Nucleus accumbens (tissue), 56 donors: ENCODE measurements at regions not wholly inside any gene's neighbourhood (a gene's known extent, or its start where the extent isn't known, plus 50 kb on each side); places are given as distances from the start of the nearest gene placed in this dataset.
A peak's percentile ranks its signal among the peaks of the same experiment; 100 is the strongest.
"Not testable (repeated sequence)": the region's sequence is repeated elsewhere in the genome, so short reads cannot be mapped to it uniquely, and the experiment has no call there.

Experiments
- DNase-seq, 56 donors: peaks; one replicate each; lab custom pipeline; 2025; lab: John Stamatoyannopoulos, UW

DNA sequence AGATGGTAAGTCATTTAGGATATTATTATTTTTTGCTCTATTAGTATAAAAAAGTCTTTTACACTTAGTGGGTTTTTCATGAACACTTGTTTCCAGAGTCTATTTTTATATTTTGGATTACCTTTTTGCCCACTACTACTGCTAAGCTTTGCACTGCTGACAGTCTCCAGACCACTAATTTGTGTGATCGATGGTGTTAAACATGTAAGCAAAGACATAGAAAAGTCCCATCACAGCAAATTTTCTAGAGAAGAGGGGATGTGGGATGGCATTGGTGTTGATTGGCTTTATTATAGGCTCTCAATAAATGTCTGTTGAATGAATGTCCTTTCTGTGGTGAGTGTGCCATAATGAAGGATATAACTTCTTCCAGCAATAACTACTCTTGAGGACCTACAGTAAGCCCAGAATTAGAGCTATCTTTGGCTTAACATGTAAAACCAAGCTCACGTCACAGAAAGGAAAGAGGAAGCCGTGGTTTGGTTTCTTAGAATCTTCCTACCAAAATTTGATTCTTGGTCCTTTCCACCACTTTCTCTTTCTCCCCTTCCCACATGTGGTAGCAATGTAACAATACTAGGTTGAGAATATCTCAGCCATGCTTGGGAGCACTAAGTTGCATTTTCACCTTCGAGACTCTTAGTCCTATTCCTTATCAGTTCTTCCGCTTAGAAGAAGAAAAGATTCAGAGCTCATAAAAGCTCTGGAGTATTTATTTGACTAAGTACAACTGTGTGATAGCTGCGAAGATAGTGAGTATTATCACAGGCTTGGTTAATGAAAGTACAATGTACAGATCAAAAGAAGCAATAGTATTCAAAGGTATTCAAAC lies 90.6 kb upstream of the UMPS start:
- no peak for DNase-seq

DNA sequence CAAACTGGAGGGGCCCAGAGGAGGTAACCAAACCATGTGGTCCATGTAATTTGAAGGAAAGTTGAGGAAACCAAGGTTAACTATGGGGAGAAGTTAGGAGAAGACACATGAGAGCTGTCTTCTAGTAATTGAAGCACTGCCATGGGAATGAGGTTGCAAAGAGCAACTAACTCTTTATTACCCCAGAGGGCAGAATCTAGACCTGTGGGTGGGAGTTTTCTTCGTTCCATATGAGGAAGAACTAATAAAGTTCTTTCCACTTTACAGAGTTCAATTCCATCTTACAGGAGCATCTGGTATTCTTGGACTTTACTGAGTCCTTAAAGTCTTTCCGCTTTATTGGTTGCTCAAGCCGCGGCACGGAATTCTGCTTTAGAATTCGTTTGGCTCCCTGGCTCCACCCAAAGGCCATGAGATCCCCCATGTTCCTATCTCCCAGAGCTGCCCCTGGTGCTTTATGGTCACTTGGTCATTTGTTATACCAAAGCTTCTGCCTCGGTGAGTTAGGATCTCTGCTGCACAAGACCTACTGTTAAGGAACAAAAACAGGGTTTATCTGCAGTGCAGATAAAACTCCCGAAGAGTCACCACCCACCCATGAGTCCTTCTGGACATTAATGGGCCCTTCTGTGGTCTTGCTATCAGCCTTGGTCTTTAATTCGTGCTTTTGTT lies 89.5 kb upstream of the UMPS start:
- no peak for DNase-seq

DNA sequence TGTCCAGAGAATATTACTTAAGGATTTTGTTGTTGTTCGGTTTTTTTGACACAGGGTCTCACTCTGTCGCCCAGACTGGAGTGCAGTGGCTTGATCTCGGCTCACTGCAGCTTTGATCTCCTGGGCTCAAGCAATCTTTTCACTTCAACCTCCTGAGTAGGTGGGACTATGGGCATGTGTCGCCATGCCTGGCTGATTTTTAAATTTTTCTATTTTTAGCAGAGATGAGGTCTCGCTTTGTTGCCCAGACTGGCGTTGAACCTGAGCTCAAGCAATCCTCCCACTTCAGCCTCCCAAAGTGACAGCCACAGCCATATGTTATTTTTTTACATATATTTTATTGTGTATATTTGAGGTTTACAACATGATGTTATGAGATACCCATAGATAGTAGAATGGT lies 86.8 kb upstream of the UMPS start:
- no peak for DNase-seq

DNA sequence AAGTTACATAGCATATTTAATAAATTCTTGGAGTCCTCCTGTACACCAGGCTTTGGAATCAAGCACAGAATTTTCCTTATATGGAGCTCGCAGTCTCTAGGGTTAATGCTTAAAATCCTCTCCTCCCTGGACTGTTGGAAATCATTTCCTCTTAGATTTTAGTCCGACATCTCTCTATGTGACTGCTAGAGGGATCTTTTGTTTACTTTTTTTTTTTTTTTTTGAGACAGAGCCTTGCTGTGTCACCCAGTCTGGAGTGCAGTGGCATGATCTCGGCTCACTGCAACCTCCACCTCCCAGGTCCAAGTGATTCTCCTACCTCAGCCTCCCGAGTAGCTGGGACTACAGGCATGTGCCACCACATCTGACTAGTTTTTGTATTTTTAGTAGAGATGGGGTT lies 84.1 kb upstream of the UMPS start:
- not testable (repeated sequence) for DNase-seq

DNA sequence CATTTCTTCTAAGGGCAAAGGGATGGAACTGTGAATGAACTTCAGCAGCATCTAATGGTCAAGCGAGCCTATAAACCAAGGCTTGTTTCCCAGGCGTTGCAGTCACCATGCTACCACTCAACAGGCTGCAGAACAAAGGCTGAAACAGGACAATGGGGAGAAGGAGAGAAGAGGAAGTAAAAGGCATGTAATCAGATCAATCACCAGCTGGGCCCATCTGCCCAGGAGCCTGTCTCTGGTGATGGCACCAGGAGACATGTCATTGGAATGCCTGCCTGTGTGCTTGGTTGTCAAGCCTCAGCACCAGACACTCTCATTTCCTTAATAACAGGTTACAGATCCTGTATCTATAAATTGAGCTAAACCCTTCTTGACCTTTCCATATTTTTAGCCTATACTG lies 81.7 kb upstream of the UMPS start:
- DNase-seq = no peak

DNA sequence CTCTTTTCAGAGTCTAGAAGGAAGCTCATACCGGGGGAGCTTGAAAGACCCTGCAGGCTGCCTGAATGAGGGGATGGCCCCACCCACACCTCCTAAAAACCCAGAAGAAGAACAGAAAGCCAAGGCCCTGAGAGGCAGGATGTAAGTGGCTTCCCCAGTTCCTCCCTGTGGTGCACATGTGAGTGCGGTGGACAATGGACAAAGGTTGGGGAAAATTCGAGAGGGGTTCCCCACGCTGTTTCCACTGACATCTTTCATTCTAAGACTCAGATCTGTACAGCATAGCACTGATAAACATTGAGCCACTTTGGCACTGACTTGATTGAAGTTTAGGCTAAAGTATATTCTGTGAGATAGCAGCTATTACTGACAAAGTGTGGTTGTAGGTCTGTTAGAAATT lies 79.5 kb upstream of the UMPS start:
- DNase-seq = no peak

DNA sequence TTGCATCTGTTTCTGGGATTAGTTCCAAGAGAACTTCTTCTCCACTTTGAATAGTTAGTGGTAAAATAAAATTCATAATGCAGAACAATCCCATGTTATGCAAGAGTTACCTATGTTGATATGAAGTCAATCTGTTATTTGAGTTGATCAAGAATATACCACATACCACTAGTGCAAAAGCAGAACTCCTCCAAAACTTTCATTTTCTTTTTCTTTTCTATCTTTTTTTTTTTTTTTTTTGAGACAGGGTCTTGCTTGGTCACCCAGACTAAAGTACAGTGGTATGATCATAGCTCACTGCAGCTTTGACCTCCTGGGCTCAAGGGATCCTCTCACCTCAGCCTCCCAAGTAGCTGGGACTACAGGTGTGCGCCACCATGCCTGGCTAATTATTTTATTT lies 78.8 kb upstream of the UMPS start:
- not testable (repeated sequence) for DNase-seq

DNA sequence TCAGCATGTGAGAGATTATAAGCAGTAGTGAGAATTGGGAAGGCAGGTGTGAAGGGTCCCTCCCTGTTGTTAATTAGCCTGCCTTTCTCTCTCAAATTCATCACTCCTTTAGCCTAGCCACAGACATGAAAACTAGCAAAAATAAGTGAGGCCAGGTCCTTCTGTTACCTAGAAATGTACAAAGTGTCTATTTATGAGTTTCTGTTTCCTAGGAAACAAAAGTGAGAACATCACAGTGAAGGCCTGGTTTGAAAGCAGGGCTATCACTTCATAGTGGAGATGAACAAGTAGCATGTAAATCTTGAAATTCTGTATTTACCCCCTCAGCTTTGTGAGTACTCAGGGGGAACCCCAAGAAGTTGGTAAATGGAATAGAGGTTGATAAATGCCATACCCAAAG lies 78.2 kb upstream of the UMPS start:
- DNase-seq = no peak

DNA sequence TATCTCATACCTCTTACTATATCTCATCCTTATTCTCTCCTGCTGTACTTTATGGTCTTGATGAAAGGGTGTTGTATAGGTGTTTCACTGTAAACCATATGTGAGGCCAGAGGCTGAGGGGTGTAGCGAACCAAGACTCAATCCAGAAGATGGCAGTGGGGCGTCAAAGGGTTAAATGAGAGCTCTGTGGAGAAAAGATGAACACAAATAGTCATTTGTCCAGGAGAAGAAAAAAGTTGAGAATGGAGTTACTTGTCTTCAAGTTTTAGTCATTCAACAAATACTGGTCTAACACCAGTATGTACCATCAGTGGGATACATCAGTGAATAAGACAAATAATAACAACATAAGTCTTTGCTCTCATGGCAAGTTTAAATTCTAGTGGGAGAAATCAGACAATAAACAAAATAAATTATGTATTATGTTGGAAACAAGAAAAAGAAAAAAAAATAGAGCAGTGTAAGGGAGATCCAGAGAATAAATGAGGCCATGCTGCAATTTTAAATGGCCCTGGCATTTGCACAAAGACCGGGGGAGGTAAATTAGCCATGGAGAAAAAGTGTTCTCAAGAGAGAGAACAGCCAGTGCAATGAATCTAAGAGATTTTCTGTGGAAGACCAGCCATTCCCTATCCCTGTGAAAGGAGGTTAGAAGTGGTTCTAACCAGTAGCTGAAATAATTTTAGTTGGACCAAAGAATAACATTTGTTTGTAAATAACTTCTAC lies 77.0 kb upstream of the UMPS start:
- peak in 3 of 56 donors; percentile 7 to 19 (median 10) for DNase-seq

DNA sequence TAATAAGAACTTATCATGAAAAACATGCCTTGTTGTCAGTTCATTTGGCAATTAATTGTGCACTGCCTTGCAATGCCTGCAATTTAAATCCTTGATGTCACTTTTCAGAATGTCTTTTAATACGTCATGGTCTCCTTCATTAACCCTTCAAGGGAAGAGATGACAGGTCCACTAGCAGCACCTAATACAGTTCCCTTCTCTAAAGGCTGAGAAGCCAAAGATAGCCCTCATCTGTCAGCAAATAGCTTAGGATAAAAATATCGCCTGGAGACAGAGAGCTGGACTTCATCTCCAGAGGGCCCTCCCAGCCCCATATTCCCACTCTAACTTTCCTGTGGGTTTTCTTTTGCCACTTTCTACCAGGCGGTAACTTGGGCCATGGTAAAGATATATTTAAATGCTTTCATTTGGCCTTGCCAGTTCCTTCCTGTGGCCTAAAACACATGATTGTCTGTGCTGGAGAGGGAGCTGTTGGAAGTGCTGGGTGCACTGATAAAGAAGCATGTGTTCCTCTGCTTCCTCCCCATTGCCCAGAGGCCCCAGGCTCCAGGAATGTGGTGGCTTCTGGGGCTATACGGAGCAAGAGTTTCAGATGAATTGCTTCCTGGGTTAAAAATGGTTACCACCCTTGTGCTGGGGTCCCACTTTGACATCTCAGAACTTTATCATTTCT lies 76.3 kb upstream of the UMPS start:
- DNase-seq = no peak

DNA sequence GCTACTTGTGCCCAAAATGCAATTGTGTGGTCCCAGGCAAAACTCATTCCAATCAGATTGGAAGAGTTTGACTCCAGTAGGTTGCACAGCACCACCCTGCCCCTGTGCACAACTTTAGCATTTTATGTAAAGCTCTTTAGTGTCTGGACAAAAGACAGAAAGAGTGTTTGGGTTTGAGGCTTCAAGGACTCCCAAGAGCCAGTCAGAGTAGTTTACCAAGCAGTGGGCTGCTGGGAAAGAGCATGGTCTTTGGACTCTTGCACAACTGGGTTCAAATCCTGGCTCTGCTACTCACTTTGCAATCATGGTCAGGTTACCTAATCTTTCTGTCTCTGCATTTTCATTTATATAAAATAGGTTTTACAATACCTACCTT lies 75.8 kb upstream of the UMPS start:
- DNase-seq = no peak

DNA sequence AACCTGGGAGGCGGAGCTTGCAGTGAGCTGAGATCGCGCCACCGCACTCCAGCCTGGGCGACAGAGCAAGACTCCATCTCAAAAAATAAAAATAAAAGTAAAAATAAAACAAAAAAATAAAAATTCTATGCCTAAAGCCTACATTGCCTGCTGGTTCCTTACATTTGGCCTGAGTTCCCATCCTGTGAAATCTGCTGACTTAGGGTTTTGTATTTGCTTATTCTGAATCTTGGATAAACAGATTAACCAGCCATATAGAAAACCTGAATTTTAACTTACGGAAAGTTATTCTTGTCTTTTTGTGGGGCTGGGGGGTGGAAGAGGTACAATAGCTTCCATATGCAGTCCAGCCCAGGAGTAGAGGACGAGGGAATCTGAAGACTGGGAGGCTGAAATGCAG lies 73.7 kb upstream of the UMPS start:
- no peak for DNase-seq

DNA sequence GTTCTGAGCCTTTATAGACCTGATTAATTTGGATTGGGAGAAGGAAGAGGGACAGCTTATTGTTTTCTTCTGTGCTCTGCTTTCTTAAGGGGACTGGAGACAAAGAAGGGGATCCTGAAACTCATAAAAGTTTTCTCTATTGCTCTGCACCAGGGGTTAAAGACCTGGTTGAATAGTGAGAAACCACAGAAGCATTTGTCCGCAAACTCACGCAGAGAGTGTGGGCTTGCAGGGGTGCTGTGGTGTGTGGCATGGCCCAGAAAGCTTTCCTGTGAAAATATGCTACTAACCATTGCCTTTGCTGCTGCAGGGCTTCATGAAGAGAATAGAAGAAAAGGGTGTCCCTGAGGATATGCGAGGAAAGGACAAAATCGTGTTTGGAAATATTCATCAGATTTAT lies 73.1 kb upstream of the UMPS start:
- no peak for DNase-seq

DNA sequence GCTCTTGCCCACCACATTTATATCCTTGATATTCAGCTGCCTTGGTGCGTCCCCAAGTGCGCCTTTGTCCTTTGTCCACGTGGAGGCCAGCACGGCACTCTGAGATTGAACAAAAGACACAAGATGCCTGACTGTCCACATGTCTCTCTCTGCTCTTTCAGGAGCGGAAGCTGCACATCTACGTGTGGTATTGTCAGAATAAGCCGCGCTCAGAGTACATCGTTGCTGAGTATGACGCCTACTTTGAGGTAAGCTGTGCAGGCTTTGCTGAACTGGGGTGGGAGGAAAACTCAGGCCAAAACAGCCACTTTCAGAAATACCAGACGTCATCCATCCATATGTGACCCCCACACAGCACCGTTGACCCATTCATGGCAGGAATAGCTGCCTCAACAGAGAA lies 72.0 kb upstream of the UMPS start:
- DNase-seq = no peak

DNA sequence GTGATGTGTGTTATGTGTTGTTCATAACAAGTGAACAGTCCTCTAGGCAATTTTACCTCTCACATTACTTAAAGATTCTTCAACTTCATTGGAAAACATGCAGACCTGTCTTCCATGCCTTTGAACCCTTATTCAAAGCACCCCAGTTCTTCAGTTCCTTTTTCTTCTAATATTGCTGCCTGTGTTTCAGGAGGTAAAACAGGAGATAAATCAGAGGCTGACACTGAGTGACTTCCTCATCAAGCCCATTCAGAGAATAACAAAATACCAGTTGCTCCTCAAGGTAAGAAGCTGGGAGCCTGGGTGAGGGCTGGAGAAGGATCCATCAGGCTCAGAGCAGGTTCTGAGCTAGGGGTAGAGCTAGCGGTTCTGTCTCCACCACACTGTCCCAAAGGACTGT lies 71.1 kb upstream of the UMPS start:
- no peak for DNase-seq

DNA sequence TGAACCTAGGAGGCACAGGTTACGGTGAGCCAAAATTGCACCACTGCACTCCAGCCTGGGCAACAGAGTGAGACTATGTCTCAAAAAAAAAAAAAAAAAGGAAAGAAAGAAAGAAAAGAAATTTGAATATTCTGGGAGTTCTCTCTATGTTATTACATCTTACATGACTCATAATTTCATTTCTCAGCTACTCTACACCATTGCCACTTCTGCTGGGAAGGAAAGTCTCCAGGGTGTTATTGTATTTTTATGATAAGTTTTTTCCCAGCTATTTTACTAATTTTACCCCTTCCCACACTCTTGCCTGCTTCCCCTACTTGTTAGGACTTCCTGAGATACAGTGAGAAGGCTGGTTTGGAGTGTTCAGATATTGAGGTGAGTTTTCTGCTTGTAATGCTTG lies 69.7 kb upstream of the UMPS start:
- peak in 1 of 56 donors; percentile 6 for DNase-seq

DNA sequence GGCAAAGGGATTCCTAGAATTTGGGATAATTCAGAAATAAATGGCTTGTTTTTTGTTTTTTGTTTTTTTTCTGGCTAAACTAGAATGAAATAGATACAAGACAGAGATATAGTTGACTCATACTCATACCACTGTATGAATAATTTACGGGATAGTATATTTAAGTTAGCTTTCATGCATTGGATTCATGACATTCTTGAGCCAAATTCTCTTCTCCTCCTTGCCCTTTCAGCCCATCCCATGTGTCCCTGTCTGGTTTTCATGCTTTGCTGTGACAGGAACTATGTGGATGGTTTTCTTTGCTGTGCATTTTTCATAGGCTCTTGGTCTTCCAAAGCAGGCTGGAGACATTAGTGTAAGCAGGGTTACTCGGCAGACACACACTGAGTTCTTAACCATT lies 66.6 kb upstream of the UMPS start:
- DNase-seq = no peak

DNA sequence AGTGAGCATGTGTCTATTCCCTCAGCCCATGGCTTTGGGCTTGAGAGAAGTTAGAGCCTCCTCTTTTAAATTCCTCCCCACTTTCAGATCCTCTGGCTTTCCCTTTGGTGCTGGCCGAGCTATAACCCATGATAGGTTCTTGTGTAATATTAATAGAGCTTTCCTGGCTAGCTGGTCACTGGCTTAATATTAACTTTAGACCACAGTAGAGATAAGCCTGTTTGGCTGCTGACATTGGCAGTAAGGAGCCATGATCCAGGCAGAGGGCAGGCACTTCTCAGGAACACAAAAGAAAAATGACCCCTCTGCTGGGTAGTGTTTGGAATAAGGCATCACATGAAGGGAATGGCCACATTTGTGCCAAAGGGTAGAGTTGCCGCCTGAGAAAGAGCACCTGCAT lies 65.4 kb upstream of the UMPS start:
- DNase-seq = no peak

DNA sequence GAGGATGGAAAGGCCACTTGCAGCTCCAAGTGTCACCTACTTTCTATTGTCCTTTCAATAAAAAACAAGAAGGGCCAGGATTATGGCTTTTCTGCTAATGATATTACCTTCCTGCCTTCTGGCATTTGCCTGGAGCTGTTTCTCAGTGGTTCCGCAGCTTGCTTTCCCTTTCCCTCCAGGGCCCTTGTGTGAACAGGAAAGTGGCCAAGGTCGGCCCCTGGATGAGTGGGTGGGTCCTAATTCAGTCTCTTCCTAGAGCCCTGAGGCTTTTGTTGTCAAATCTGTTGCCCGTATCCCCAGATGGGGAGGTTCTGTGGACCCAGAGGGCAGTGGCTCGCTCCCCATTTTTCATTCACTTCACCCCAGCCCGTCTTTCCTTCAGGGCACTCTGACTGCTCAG lies 64.2 kb upstream of the UMPS start:
- DNase-seq = no peak

DNA sequence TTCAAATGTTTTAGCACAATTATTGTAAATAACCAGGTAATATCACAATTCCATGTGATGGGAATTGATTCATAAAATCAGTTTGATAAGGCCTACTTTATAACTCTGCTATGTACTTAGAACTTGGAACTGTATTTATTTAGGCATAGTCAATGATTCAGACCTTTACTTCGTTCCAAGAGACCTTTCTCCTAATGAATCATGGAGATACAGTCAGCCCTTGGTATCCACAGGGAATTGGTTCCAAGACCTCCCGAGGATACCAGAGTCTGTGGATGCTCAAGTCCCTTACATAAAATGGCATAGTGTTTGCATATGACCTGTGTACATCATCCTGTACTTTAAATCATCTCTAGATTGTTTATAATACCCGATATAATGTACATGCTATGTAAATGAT lies 60.8 kb upstream of the UMPS start:
- DNase-seq = no peak

DNA sequence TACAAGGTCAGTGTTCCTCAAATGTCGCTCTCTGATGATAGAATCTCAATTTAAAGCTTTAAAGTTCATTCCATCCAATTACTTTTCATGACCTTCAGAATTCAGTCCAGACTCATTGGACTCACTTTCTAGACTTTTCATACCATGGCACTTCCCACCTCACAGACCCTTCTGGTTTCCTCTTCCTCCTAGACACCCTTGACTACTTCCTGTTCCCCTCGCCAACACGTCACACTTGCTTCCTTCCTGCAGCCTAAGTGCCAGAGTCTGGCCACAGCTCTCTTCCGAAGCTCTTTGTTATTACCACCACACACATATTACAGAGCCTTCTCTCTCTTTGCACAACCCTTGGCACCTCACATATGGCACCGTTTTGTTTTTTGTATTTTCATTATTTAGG lies 59.1 kb upstream of the UMPS start:
- no peak for DNase-seq
